ENCODE measurements at regions not wholly inside any gene's neighbourhood (a gene's known extent, or its start where the extent isn't known, plus 50 kb on each side); places are given as distances from the start of the nearest gene placed in this dataset.

DNA sequence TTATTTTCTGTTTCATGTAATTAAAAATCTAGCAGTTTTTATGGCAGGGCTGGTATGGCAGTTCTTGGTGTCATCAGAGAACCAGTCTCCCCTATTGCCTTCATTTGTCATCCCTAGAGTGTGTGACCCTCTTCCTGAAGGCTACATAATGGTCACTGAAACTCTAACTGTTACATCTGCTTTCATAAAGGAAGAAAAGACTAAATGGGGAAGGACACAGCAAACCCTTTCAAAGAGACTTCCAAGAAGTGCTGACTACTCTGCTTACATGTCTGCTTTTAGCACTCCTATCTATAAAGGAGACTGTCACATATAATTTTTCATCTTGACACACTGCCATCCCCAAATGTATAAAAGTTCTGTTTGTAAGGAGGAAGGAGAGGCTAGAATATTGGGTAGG, 105.9 kb upstream of the DIAPH2 start (continued):
- TF ChIP-seq IRF4 (IDR thresholded peaks at IDR 0.05; ENCODE audit: low read depth, low read length) (no peak), PRDM15 (CRISPR knock-in tag; IDR thresholded peaks at IDR 0.05) (no peak)

DNA sequence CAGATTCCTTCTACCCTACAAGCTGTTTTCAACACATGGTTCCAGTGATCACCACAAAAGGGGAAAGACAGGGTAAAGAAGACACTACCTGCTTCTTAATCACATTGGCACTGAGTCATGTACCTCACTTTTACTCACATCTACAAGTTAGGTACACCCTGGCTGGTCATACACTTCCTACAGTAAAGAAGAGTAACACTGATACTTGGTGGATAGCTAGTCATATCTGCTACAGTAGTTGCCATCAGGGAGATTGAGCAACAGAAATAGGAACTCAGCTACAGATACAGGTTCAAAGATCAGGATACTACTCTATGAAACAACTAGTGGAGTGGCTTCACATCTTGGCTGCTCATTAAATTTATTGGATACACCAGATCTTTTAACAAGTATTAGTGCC, 105.4 kb upstream of the DIAPH2 start:
- DNase-seq (ENCODE audit: low read depth, low spot score) (no peak), ATAC-seq (no peak), FAIRE-seq (no peak)
- POLR2A ChIA-PET, result interaction anchor here (0.6 kb wide), 1 partner anchor 129 kb away, joined by 6 read pairs; no protein-coding TSS in a partner anchor
- in situ Hi-C loops (cut with MboI) (no loop called here), intact Hi-C loops (cut with micrococcal nuclease; ENCODE audit: unreplicated experiment) (no loop called here)
- CTCF ChIA-PET, result interaction anchor here (0.9 kb wide), 1 partner anchor 22 kb away, joined by 3 read pairs; no protein-coding TSS in a partner anchor
- no peaks in the 10 kb centered on the region for H3K4me1 ChIP-seq (ENCODE audit: control insufficient read depth, insufficient read depth, low read length)
- SMC1A ChIA-PET (ENCODE audit: uncharacterized antibody, unreplicated experiment), result no interaction called here
- no peak overlapping the region for H3K9ac ChIP-seq (ENCODE audit: control insufficient read depth, insufficient read depth, low read length)
- H3K4me2 ChIP-seq (ENCODE audit: control insufficient read depth, insufficient read depth), result no peak overlapping the region
- no peaks in the 10 kb centered on the region for H3K79me2 ChIP-seq (ENCODE audit: control insufficient read depth, insufficient read depth, low read length)
- no peaks in the 10 kb centered on the region for H3K27me3 ChIP-seq (replicated peaks in 1 of 2; ENCODE audit: control insufficient read depth in 2 of 2, insufficient read depth in 2 of 2, low read length in 1 of 2)
- no peak for TF ChIP-seq IKZF2 (IDR thresholded peaks at IDR 0.05)
- no peak for TF ChIP-seq EZH2 (IDR thresholded peaks at IDR 0.05; ENCODE audit: borderline replicate concordance, control insufficient read depth, low read depth, low read length)
- no peak for TF ChIP-seq CREB1 (IDR thresholded peaks at IDR 0.05; ENCODE audit: low read depth)
- TF ChIP-seq NR2C1 (IDR thresholded peaks at IDR 0.05), result no peak
- no peak for TF ChIP-seq CEBPB (IDR thresholded peaks at IDR 0.05; ENCODE audit: borderline replicate concordance in 1 of 2, low read depth in 2 of 2, low read length in 2 of 2)
- no peak for TF ChIP-seq TARDBP (IDR thresholded peaks at IDR 0.05; ENCODE audit: borderline replicate concordance)
- no peak for TF ChIP-seq NFYA (IDR thresholded peaks at IDR 0.05; ENCODE audit: borderline replicate concordance, low read depth, low read length)
- no peak for TF ChIP-seq FOXM1 (IDR thresholded peaks at IDR 0.05; ENCODE audit: low read depth, low read length)
- RAD21 ChIA-PET (ENCODE audit: unreplicated experiment), result no interaction called here
- H2AFZ ChIP-seq (ENCODE audit: control insufficient read depth, low read depth, low read length), result no peak overlapping the region
- no peak overlapping the region for H3K4me3 ChIP-seq
- no peaks in the 10 kb centered on the region for H3K36me3 ChIP-seq (ENCODE audit: control insufficient read depth in 2 of 2, insufficient read depth in 2 of 2, low read length in 1 of 2)
- BruUV-seq (replicated peaks), result no TSS peak
- H4K20me1 ChIP-seq (ENCODE audit: control insufficient read depth, insufficient read depth), result no peaks in the 10 kb centered on the region
- H3K27ac ChIP-seq (ENCODE audit: control insufficient read depth, insufficient read depth), result no peak overlapping the region
- no peaks in the 10 kb centered on the region for H3K9me3 ChIP-seq (replicated peaks; ENCODE audit: control insufficient read depth, insufficient read depth, low read length)

Measured in GM12878 (cell line).